ENCODE measurements at regions not wholly inside any gene's neighbourhood (a gene's known extent, or its start where the extent isn't known, plus 50 kb on each side); places are given as distances from the start of the nearest gene placed in this dataset.

DNA sequence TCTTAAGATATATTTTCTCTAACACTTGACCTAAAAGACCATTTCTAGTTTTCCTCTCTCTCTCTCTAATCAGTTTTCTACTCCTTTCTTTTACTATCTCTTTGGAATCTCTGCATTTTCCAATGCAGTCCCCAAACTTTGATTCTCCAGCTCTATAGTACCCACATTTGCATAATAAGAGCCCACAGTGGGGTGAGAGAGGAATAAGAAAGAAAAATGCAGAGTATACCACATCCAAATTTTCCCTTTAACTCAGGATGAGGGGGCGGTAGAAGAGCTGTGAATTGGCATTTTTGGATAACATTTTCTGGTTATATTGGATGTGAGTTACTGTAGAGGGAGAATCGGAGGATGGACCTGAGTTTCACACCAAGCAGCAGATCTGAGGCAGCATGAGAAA lies 74.4 kb upstream of the SOD3 start:
- TF ChIP-seq, protein P1, sequence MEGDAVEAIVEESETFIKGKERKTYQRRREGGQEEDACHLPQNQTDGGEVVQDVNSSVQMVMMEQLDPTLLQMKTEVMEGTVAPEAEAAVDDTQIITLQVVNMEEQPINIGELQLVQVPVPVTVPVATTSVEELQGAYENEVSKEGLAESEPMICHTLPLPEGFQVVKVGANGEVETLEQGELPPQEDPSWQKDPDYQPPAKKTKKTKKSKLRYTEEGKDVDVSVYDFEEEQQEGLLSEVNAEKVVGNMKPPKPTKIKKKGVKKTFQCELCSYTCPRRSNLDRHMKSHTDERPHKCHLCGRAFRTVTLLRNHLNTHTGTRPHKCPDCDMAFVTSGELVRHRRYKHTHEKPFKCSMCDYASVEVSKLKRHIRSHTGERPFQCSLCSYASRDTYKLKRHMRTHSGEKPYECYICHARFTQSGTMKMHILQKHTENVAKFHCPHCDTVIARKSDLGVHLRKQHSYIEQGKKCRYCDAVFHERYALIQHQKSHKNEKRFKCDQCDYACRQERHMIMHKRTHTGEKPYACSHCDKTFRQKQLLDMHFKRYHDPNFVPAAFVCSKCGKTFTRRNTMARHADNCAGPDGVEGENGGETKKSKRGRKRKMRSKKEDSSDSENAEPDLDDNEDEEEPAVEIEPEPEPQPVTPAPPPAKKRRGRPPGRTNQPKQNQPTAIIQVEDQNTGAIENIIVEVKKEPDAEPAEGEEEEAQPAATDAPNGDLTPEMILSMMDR (IDR thresholded peaks at IDR 0.05): no peak
- no peaks in the 10 kb centered on the region for H3K36me3 Mint-ChIP-seq (ENCODE audit: low read depth)
- peaks cover 25% of the 10 kb centered on the region for H3K9me3 Mint-ChIP-seq
- H3K4me3 Mint-ChIP-seq: no peak overlapping the region
- H3K27me3 Mint-ChIP-seq (ENCODE audit: low read depth, poor library complexity): peaks cover 66% of the 10 kb centered on the region
- H3K4me1 Mint-ChIP-seq: no peaks in the 10 kb centered on the region
- DNase-seq: no peak
- no peak overlapping the region for H3K27ac Mint-ChIP-seq

- no peak overlapping the region for H3K27ac Mint-ChIP-seq
- no peaks in the 10 kb centered on the region for H3K36me3 Mint-ChIP-seq (ENCODE audit: low read depth)
- no peaks in the 10 kb centered on the region for H3K4me1 Mint-ChIP-seq
- H3K9me3 Mint-ChIP-seq: peaks cover 14% of the 10 kb centered on the region
- TF ChIP-seq, protein P1 (IDR thresholded peaks at IDR 0.05): no peak
- H3K4me3 Mint-ChIP-seq: no peak overlapping the region
- no peak for DNase-seq
- H3K27me3 Mint-ChIP-seq (ENCODE audit: low read depth, poor library complexity): peaks cover 69% of the 10 kb centered on the region
These were observed 73.3 kb upstream of the SOD3 start for GRCh38 chr4:24722026-24722568.

DNA sequence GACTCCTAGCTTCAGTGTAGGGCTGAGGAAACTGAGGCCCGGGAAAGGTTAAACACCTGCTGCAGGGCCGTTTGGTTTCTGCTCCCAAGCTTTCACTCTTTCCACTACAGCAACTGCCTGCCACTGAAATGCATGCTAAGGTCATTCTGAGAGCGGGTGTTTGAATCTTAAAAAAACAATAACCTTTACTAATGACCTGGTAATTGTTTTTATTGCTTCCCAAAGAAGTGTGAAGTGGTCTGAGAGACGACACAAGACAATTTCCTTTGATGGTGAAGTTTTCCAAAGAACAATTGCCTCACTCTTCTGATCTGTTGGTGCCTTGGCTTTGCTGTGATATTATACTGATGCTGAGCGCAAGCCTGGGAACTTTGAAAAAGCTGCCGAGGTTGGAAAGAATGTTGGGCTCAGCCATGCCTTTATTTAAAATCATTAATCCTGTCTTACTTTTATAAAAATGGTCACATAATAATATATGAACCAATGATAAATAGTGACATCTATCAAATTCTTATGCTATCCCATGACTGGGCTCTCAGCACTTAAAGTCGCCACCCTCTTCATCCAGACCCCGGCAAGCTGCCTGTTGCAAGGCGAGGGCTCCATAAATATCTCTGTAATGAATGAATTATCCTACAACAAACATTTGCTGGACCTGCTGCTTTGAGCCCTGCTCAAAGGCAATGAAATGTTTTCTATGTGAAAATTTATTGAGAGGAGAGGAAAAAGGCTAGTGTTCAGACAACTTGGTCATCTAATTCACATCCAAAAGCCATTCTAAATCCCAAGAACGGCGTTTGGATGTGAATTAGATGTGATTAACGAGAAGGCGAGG lies 67.8 kb upstream of the SOD3 start:
- no peaks in the 10 kb centered on the region for H3K9me3 Mint-ChIP-seq
- TF ChIP-seq, protein P1 (IDR thresholded peaks at IDR 0.05): no peak
- H3K4me1 Mint-ChIP-seq: peaks cover 5% of the 10 kb centered on the region
- no peak for DNase-seq
- no peak overlapping the region for H3K4me3 Mint-ChIP-seq
- no peaks in the 10 kb centered on the region for H3K36me3 Mint-ChIP-seq (ENCODE audit: low read depth)
- no peak overlapping the region for H3K27ac Mint-ChIP-seq
- H3K27me3 Mint-ChIP-seq (ENCODE audit: low read depth, poor library complexity): peaks cover 51% of the 10 kb centered on the region

DNA sequence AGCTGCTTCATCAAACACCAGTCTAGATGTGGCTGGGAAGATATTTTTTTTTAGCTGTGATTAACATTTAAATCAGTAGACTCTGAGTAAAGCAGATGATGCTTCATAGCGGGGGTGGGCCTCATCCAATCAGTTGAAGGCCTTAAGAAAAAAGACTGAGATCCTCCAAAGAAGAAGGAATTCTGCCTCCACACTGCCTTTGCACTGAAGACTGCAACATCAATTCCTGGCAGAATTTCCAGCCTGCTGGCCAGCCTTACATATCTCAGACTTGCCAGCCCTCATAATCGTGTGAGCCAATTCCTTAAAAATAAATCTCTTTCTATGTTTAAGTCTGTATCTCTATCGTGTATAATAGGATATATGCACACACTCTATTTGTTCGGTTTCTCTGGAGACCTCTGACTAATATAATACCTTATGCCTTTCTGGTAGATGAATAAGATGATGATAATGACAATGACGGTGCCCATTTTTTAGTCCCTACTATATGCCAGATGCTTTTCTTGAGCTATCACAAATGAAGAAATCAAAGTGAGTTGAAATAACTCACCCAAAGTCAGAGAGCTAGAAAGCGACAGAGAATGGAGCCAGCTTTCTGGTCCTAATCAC lies 66.1 kb upstream of the SOD3 start:
- no peak overlapping the region for H3K4me3 Mint-ChIP-seq
- no peak overlapping the region for H3K27ac Mint-ChIP-seq
- TF ChIP-seq, protein P1 (IDR thresholded peaks at IDR 0.05): no peak
- H3K36me3 Mint-ChIP-seq (ENCODE audit: low read depth): no peaks in the 10 kb centered on the region
- H3K4me1 Mint-ChIP-seq: peaks cover 5% of the 10 kb centered on the region
- peaks cover 47% of the 10 kb centered on the region for H3K27me3 Mint-ChIP-seq (ENCODE audit: low read depth, poor library complexity)
- no peaks in the 10 kb centered on the region for H3K9me3 Mint-ChIP-seq
- no peak for DNase-seq

DNA sequence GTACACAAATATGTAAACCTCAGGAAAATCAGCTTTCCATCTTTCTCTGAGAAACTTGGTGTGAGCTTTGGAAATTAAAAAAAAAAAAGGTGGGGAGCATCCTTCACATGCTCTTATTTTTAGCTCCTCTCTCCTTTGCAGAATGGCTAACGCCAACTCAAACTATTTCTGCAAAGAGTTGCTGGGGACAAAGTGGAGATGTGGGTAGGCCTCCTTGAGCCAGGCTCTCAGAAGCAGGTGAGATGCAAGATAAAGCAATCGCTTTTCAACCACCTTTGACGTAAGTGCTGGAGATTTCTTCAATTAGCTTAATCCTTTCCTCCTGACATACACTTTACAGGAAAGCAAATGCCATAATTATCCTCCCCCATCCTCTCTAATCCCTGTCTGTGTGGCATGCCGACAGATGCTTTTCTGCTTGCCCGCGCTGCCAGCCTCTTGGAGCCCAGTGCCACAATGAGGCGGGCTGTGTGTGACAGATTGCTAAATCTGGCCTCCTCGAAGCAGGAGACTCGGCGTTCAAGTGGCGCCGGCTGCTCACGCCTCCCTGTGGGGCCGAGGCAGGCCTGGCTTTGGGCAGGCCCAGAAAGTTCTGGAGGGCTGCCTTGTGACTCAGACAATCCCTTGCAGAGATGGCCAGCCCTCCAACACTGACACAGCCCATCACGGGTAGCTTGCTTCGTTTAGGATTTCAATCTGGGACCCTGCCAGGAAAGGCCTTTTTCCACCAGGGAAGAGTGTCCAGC lies 64.9 kb upstream of the SOD3 start:
- no peaks in the 10 kb centered on the region for H3K36me3 Mint-ChIP-seq (ENCODE audit: low read depth)
- H3K9me3 Mint-ChIP-seq: no peaks in the 10 kb centered on the region
- H3K4me1 Mint-ChIP-seq: peaks cover 5% of the 10 kb centered on the region

More for the DNA sequence above, 64.9 kb upstream of the SOD3 start:
- H3K4me3 Mint-ChIP-seq: no peak overlapping the region
- H3K27me3 Mint-ChIP-seq (ENCODE audit: low read depth, poor library complexity): peaks cover 54% of the 10 kb centered on the region
- TF ChIP-seq, protein P1 (IDR thresholded peaks at IDR 0.05): no peak
- DNase-seq: no peak
- no peak overlapping the region for H3K27ac Mint-ChIP-seq

All from nephron progenitor cell (in vitro differentiated cells).